Suprapubic skin (tissue), 4 donors: ENCODE measurements at regions not wholly inside any gene's neighbourhood (a gene's known extent, or its start where the extent isn't known, plus 50 kb on each side); places are given as distances from the start of the nearest gene placed in this dataset.
"Not testable (repeated sequence)": the region's sequence is repeated elsewhere in the genome, so short reads cannot be mapped to it uniquely, and the experiment has no call there.

Experiments
- CTCF ChIP-seq, 2 donors: fragments of 200-600 bp in 1 of 2; fragments of 450-650 bp in 1 of 2; sonication (generic) in 1 of 2; IDR thresholded peaks; one replicate each; pipeline ENCODE4 v1.5.1; 2016 to 2019; ENCODE audit warnings: antibody characterized with exemption in 2 of 2, mild to moderate bottlenecking in 1 of 2, moderate library complexity in 1 of 2
- POLR2A ChIP-seq, 2 donors: fragments of 450-650 bp; IDR thresholded peaks; one replicate each; pipeline ENCODE4 v1.6.1; 2017; ENCODE audit warnings: antibody characterized with exemption in 2 of 2, mild to moderate bottlenecking in 2 of 2, moderate library complexity in 2 of 2
- POLR2AphosphoS5 ChIP-seq, 3 donors: sonication (generic); formaldehyde crosslinking; IDR thresholded peaks; one replicate each; pipeline ENCODE4 v1.6.1; 2017; ENCODE audit warnings: antibody characterized with exemption in 3 of 3

DNA sequence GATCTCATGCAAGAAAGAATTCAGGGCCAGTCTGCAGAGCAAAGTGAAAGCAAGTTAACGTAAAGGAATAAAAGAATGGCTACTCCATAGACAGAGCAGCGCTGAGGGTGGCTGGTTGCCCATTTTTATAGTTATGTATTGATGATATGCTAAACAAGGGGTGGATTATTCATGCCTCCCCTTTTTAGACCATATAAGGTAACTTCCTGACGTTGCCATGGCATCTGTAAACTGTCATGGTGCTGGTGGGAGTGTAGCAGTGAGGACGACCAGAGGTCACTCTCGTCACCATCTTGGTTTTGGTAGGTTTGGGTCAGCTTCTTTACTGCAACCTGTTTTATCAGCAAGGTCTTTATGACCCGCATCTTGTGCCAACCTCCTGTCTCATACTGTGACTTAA is 76.5 kb upstream of the VRK1 start:
- not testable (repeated sequence) for TF ChIP-seq POLR2A, POLR2AphosphoS5, CTCF (IDR thresholded peaks at IDR 0.05)
